Naive thymus-derived CD4-positive, alpha-beta T cell (primary cell): ENCODE measurements at regions not wholly inside any gene's neighbourhood (a gene's known extent, or its start where the extent isn't known, plus 50 kb on each side); places are given as distances from the start of the nearest gene placed in this dataset.
"Not testable (repeated sequence)": the region's sequence is repeated elsewhere in the genome, so short reads cannot be mapped to it uniquely, and the experiment has no call there.

Experiments used
- ATAC-seq: fragments of 150-1000 bp; cut with Tn5 transposase; 2 replicates; pipeline ENCODE4 v1.10.0; 2021; ENCODE audit warnings: mild to moderate bottlenecking, moderate library complexity
- CTCF ChIA-PET: fragments of 350-600 bp; sonication (Branson Sonifier 250); formaldehyde crosslinking; loops from one replicate; lab custom pipeline; 2021; ENCODE audit warnings: antibody characterized with exemption; lab: Charles Lee
- POLR2A ChIA-PET: fragments of 350-600 bp; sonication (Branson Sonifier 250); formaldehyde crosslinking; loops from one replicate; lab custom pipeline; 2021; ENCODE audit warnings: antibody characterized with exemption, inconsistent platforms; lab: Charles Lee
- DNase-seq, 9 donors: peaks; one replicate each; pipeline versions ENCODE4 v3.0.0 to v3.0.0-alpha.2; 2020 to 2022; ENCODE audit warnings: mixed read lengths in 1 of 9
- H3K27ac ChIP-seq: one replicate; pipeline ENCODE4 v1.7.0; 2013; ENCODE audit warnings: mild to moderate bottlenecking, low read depth, low read length, moderate library complexity
- H3K27me3 ChIP-seq, 2 donors: one replicate each; pipeline ENCODE4 v1.7.0; 2013; ENCODE audit warnings: low read length in 2 of 2, mild to moderate bottlenecking in 2 of 2, moderate library complexity in 2 of 2; ENCODE audit not compliant: control insufficient read depth in 2 of 2, insufficient read depth in 2 of 2
- H3K36me3 ChIP-seq, 3 experiments: 1 replicate in 2 of 3; 2 replicates in 1 of 3; pipeline ENCODE4 v1.7.0; 2013; ENCODE audit warnings: low read length in 3 of 3, mild to moderate bottlenecking in 3 of 3, moderate library complexity in 1 of 3; ENCODE audit not compliant: insufficient read depth in 3 of 3, control insufficient read depth in 2 of 3
- H3K4me1 ChIP-seq, 2 donors: one replicate each; pipeline ENCODE4 v1.7.0; 2013; ENCODE audit warnings: low read length in 2 of 2, mild to moderate bottlenecking in 2 of 2, moderate library complexity in 1 of 2; ENCODE audit not compliant: control insufficient read depth in 2 of 2, insufficient read depth in 2 of 2
- H3K4me3 ChIP-seq: 2 replicates; pipeline ENCODE4 v1.7.0; 2013; ENCODE audit warnings: mild to moderate bottlenecking, low read length
- H3K9me3 ChIP-seq, 3 experiments: 1 replicate in 2 of 3; 2 replicates in 1 of 3; pipeline ENCODE4 v1.7.0; 2013; ENCODE audit warnings: low read length in 3 of 3; ENCODE audit not compliant: control insufficient read depth in 2 of 3
- H3K27ac Mint-ChIP-seq, 9 donors: one replicate each; pipeline ENCODE4 v1.8.0; 2020 to 2022; ENCODE audit warnings: mixed read lengths in 9 of 9, mild to moderate bottlenecking in 8 of 9, moderate library complexity in 5 of 9, inconsistent platforms in 2 of 9
- H3K27me3 Mint-ChIP-seq, 5 donors: one replicate each; pipeline ENCODE4 v1.8.0; 2021 to 2022; ENCODE audit warnings: mixed read lengths in 5 of 5, mild to moderate bottlenecking in 1 of 5
- H3K36me3 Mint-ChIP-seq, 5 donors: one replicate each; pipeline ENCODE4 v1.8.0; 2020 to 2022; ENCODE audit warnings: mixed read lengths in 5 of 5, mild to moderate bottlenecking in 3 of 5, inconsistent platforms in 1 of 5
- H3K4me1 Mint-ChIP-seq, 7 donors: one replicate each; pipeline ENCODE4 v1.8.0; 2020 to 2022; ENCODE audit warnings: mixed read lengths in 7 of 7, mild to moderate bottlenecking in 3 of 7, inconsistent platforms in 1 of 7
- H3K4me3 Mint-ChIP-seq, 10 donors: one replicate each; pipeline ENCODE4 v1.8.0; 2020 to 2022; ENCODE audit warnings: mild to moderate bottlenecking in 10 of 10, mixed read lengths in 10 of 10, moderate library complexity in 6 of 10, inconsistent platforms in 2 of 10
- H3K9me3 Mint-ChIP-seq, 11 donors: one replicate each; pipeline ENCODE4 v1.8.0; 2020 to 2022; ENCODE audit warnings: mixed read lengths in 11 of 11, mild to moderate bottlenecking in 4 of 11, inconsistent platforms in 1 of 11, moderate library complexity in 1 of 11
- intact Hi-C, 2 donors: fragments of 100-400 bp; cut with micrococcal nuclease; formaldehyde crosslinking; loops; one replicate each; pipeline ENCODE4 v1.15.1; 2023

DNA sequence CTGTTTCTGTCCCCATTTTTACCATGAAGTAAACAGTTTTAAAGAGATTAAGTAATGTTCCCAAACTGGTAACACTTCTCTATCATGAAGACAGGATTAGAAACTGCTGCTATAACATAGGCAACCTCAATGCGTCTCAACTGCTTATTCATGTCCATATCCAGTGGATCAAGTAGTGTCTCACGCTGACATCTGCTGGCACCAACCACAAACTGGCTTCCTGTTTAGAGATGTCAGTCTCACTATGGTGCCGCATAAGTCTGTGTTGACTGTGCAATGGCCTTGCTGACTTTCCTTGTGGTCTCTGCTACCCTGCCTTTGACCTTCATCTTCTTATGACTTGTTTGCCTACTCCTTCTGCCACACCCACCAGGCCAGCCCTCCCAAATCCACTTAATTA lies 369.6 kb upstream of the DPP6 start:
- ATAC-seq: no peak
- POLR2A ChIA-PET: no interaction called here
- Histone ChIP-seq H3K9me3 (no peaks in the 10 kb centered on the region), H3K36me3 (no peaks in the 10 kb centered on the region), H3K27me3 (no peaks in the 10 kb centered on the region), H3K27ac (no peak overlapping the region), H3K4me3 (no peak overlapping the region), H3K4me1 (no peaks in the 10 kb centered on the region)
- no peaks in the 10 kb centered on the region for H3K27me3 Mint-ChIP-seq
- no peaks in the 10 kb centered on the region for H3K4me1 Mint-ChIP-seq
- DNase-seq: no peak
- no peak overlapping the region for H3K4me3 Mint-ChIP-seq
- CTCF ChIA-PET: no interaction called here
- no peak overlapping the region for H3K27ac Mint-ChIP-seq
- intact Hi-C loops: no loop called here
- no peaks in the 10 kb centered on the region for H3K36me3 Mint-ChIP-seq
- H3K9me3 Mint-ChIP-seq: peaks cover 0 to 19% (median 2%) of the 10 kb centered on the region in 11 donors

DNA sequence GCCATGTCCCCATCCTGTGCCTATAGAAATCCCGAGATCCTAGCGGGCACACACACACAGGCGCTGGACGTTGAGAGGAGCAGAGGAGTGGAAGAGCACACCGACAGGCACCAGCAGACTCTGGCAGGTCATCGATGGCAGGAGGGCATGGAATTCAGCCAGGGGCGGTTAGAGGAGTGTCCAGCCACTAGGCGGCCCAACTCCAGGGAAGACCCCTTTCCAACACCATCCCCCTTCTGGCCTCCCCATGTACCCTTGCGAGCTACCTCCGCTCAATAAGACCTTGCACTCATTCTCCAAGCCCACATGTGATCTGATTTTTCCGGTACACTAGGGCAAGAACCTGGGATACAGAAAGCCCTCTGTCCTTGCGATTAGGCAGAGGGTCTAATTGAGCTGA lies 356.0 kb upstream of the DPP6 start:
- no peaks in the 10 kb centered on the region for H3K9me3 ChIP-seq
- intact Hi-C loops: no loop called here
- no peaks in the 10 kb centered on the region for H3K4me1 ChIP-seq
- ATAC-seq: no peak
- Mint-ChIP-seq H3K9me3 (peaks cover 0 to 13% (median 3%) of the 10 kb centered on the region in 11 donors), H3K27me3 (peaks cover 0 to 5% (median 0%) of the 10 kb centered on the region in 5 donors), H3K27ac (no peak overlapping the region), H3K4me3 (no peak overlapping the region), H3K4me1 (no peaks in the 10 kb centered on the region), H3K36me3 (no peaks in the 10 kb centered on the region)
- H3K4me3 ChIP-seq: no peak overlapping the region
- H3K36me3 ChIP-seq: no peaks in the 10 kb centered on the region
- CTCF ChIA-PET: no interaction called here
- POLR2A ChIA-PET: no interaction called here
- no peak overlapping the region for H3K27ac ChIP-seq
- H3K27me3 ChIP-seq: no peaks in the 10 kb centered on the region
- DNase-seq: no peak

DNA sequence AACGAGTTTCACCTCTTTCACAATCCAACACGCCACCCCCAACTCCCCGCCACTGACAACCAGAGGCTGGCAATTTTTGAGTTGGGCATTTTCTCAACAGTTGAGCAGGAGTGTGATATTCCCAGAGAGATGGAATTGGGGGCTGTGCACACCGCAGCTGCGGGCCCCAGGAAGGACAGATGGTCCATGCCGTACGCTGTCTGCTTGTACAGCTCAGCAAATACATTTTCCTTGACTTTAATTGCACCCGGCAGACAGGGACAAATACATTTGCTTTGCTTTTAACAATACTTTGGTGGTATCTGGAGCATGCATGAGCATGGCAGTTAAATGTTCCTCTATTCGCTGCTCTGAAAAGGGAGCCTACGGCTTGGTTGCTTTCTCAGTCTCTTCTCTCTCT lies 354.2 kb upstream of the DPP6 start:
- H3K36me3 ChIP-seq: no peaks in the 10 kb centered on the region

DNA sequence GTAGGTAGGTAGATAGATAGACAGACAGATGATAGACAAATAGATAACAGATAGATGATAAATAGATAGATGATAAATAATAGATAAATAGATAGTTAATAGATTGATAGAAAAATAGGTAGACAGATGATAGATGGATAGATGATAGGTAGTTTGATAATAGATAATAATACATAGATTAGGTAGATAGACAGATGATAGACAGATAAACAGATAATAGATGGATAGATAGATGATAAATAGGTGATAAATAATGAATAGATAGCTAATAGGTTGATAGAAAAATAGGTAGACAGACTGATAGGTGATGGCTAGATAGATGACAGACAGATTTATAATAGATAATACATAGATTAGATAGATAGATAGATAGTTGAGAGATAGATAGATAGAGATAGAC lies 350.5 kb upstream of the DPP6 start:
- H3K36me3 Mint-ChIP-seq: no peaks in the 10 kb centered on the region
- Histone ChIP-seq H3K4me1 (no peaks in the 10 kb centered on the region), H3K36me3 (no peaks in the 10 kb centered on the region), H3K27ac (no peak overlapping the region), H3K4me3 (no peak overlapping the region), H3K9me3 (no peaks in the 10 kb centered on the region), H3K27me3 (no peaks in the 10 kb centered on the region)
- peaks cover 0 to 5% (median 0%) of the 10 kb centered on the region in 5 donors for H3K27me3 Mint-ChIP-seq
- H3K27ac Mint-ChIP-seq: no peak overlapping the region
- peaks cover 2 to 19% (median 7%) of the 10 kb centered on the region in 11 donors for H3K9me3 Mint-ChIP-seq
- intact Hi-C loops: no loop called here
- H3K4me3 Mint-ChIP-seq: no peak overlapping the region
- ChIA-PET POLR2A (no interaction called here), CTCF (no interaction called here)
- ATAC-seq (no peak), DNase-seq (no peak)
- H3K4me1 Mint-ChIP-seq: peaks cover 0 to 5% (median 0%) of the 10 kb centered on the region in 7 donors

More for the DNA sequence above, 354.2 kb upstream of the DPP6 start:
- no peaks in the 10 kb centered on the region for H3K36me3 Mint-ChIP-seq
- intact Hi-C loops: no loop called here
- no peaks in the 10 kb centered on the region for H3K4me1 Mint-ChIP-seq
- no peak overlapping the region for H3K4me3 ChIP-seq
- ATAC-seq (no peak), DNase-seq (no peak)
- H3K27me3 Mint-ChIP-seq: peaks cover 0 to 5% (median 0%) of the 10 kb centered on the region in 5 donors
- ChIA-PET CTCF (no interaction called here), POLR2A (no interaction called here)
- no peaks in the 10 kb centered on the region for H3K4me1 ChIP-seq
- no peaks in the 10 kb centered on the region for H3K27me3 ChIP-seq
- peaks cover 3 to 16% (median 7%) of the 10 kb centered on the region in 11 donors for H3K9me3 Mint-ChIP-seq
- no peaks in the 10 kb centered on the region for H3K9me3 ChIP-seq
- no peak overlapping the region for H3K4me3 Mint-ChIP-seq
- H3K27ac ChIP-seq: no peak overlapping the region
- no peak overlapping the region for H3K27ac Mint-ChIP-seq

DNA sequence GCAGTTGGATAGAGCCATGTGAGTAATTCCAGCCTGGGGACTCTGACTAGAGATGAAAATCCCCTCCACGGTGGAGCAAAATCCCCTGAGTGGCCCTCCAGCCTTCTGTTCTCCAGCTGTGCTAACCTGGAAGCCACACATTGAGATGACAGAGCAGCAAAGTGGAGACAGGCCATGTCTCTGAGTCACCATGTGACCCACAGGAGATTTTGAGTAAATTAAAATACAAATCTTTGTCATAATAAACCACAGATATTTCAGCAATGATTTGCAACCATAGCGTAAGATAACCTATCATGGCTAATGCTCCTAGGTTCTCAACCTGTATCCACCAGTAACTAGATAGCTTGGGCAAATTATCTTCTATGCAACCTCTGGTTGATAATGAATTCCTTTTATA lies 328.3 kb upstream of the DPP6 start:
- intact Hi-C loops, H3K27me3 Mint-ChIP-seq, H3K4me1 ChIP-seq, H3K27ac ChIP-seq, H3K4me3 Mint-ChIP-seq, H3K9me3 ChIP-seq, H3K9me3 Mint-ChIP-seq, CTCF ChIA-PET, H3K27ac Mint-ChIP-seq, ATAC-seq, H3K36me3 Mint-ChIP-seq, H3K27me3 ChIP-seq, H3K36me3 ChIP-seq, H3K4me3 ChIP-seq, POLR2A ChIA-PET, H3K4me1 Mint-ChIP-seq, DNase-seq: not testable (repeated sequence)

DNA sequence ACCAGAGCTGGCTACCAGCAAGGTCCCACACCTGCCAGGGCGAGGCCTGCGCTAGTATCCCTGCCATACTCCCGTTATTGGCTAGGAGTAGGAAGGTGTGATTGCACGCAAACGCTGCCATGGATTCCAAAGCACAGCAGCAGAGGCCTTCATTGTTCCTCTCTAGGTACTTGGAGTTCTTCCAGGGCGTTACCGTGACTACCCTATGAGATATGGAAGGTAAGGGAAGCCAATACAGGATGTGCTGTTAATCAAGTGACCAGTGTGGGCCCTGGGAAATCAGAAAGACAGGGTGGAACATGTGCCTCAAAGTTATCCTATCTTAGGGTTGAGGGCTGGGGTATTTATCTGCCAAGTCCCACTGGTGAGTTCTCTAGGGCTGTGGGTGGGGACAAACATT lies 320.7 kb upstream of the DPP6 start:
- POLR2A ChIA-PET, H3K9me3 ChIP-seq, H3K27me3 ChIP-seq, H3K27me3 Mint-ChIP-seq, DNase-seq, CTCF ChIA-PET, H3K4me3 ChIP-seq, H3K36me3 ChIP-seq, H3K27ac ChIP-seq, H3K4me1 Mint-ChIP-seq, H3K4me3 Mint-ChIP-seq, ATAC-seq, H3K4me1 ChIP-seq, H3K36me3 Mint-ChIP-seq, H3K27ac Mint-ChIP-seq, intact Hi-C loops: not testable (repeated sequence)
- H3K9me3 Mint-ChIP-seq: peaks cover 0 to 16% (median 3%) of the 10 kb centered on the region in 11 donors

DNA sequence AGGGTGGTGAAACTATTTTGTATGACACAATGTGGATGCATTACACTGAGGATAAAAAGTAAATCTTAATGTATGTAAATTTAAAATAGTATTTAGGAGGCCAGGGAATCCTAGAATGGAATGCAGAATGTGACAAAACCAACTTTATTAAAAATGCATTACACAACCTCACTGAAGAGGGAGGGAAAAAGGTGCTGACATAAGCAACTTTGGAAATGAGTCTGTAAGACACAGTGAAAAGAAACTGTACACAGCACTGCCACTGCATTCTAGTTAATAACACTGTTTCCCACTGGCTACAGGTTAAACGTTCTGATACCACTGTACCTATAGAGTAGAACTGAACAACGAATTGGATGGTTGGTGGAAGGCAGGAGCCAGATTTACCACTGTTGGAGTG lies 308.8 kb upstream of the DPP6 start:
- POLR2A ChIA-PET, H3K4me1 Mint-ChIP-seq: not testable (repeated sequence)

More for the DNA sequence above, 308.8 kb upstream of the DPP6 start:
- H3K27me3 Mint-ChIP-seq, ATAC-seq, H3K36me3 Mint-ChIP-seq, H3K4me1 ChIP-seq, H3K4me3 Mint-ChIP-seq, H3K27me3 ChIP-seq, H3K27ac Mint-ChIP-seq, CTCF ChIA-PET, H3K9me3 ChIP-seq, H3K4me3 ChIP-seq, H3K27ac ChIP-seq, intact Hi-C loops, DNase-seq, H3K36me3 ChIP-seq: not testable (repeated sequence)
- H3K9me3 Mint-ChIP-seq: peaks cover 0 to 19% (median 6%) of the 10 kb centered on the region in 11 donors
